GM21619 (cell line): ENCODE measurements at regions not wholly inside any gene's neighbourhood (a gene's known extent, or its start where the extent isn't known, plus 50 kb on each side); places are given as distances from the start of the nearest gene placed in this dataset.
A peak's percentile ranks its signal among the peaks of the same experiment; 100 is the strongest.
"Not testable (repeated sequence)": the region's sequence is repeated elsewhere in the genome, so short reads cannot be mapped to it uniquely, and the experiment has no call there.

Source experiments
- ATAC-seq: cut with Tn5 transposase; IDR thresholded peaks from one replicate; pipeline ENCODE4 v1.9.1; 2021; ENCODE audit not compliant: unreplicated experiment

DNA sequence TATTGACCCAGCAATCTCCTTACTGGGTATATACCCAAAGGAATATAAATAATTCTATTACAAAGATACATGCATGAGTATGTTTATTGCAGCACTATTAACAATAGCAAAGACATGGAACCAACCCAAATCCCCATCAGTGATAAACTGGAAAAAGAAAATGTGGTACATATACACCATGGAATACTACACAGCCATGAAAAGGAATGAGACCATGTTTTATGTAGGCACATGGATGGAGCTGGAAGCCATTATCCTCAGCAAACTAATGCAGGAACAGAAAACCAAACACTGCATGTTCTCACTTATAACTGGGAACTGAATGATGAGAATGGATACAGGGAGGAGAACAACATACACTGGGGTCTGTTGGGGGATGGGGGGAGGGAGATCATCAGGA lies 489.7 kb upstream of the KLF6 start:
- not testable (repeated sequence) for ATAC-seq

DNA sequence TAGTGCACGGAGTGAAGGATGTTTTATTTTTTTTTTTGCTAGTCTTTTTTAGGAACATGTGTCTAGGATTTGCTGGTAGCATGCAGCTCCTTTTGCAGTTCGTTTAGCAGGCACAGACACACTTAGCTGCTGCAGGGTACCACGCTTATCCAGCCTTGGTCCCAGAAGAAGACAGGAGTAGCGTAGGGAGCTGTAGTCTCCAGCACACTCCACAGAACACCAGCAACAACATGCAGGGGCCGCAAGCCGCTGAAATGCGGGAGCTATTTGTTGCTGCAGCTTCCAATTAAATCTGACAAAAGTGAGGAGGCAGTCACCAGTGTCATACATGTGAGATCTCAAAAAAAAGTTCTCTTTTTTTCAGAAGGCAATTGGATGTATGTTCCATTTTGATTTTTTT lies 486.2 kb upstream of the KLF6 start:
- ATAC-seq, result no peak

DNA sequence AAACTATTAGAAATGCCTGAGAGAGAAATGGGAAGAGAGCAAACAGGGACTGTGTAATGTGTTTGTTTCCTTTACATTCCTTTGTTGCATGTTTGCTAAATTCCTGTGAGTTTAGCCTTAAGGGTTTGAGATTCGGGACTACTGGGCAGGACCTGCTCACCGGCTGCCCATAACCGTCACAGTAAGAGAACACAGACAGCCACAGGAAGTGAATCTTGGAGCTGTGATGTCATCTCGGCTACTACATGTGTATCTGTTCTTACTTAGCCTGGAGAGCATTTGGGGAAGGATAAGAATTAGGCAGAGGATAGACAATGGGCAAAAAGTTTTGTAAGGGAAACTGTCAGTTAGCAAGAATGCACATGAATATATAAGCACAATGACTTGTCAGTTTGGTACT lies 485.1 kb upstream of the KLF6 start:
- no peak for ATAC-seq

DNA sequence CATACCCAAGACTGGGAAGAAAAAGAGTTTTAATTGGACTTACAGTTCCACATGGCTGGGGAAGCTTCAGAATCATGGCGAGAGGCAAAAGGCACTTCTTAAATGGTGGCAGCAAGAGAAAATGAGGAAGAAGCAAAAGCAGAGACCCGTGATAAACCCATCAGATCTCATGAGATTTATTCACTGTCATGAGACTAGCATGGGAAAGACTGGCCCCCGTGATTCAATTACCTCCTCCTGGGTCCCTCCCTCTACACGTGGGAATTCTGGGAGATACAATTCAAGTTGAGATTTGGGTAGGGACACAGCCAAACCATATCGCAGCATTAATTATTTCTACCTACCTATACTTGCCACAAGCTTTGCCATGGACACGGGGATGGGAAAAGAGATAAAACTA lies 483.5 kb upstream of the KLF6 start:
- not testable (repeated sequence) for ATAC-seq

DNA sequence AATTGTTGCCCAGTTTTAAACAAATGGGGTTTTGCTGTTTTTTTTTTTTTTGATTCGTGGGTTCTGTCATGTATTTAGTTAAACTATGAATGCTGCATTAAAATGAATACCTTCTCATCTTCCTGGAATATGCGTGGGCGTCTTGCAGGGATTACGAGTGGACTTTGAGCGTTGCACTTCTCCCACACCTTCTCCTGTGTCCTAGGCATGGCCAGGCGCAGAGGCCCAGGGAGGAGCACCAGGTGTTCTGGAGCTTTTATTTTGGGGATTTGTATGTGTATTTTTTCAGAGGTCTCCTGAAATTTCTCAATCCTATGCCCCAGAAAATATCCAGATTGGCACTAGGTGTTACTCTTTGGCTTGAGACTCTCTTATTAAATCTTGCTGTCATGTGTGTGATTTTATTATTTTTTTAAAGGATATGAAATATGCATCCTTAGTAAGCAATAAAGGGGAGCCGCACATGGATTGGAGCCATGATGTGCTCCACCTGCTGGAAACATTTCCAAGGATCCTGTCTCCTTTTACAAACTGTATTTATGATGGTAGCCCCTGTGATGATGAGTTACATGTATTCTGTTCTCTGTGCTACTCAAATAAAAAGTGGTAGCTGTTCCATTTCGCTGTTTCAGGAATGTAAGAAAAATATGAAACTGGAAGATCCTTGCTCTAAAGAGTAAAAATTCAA lies 482.2 kb upstream of the KLF6 start:
- no peak for ATAC-seq

DNA sequence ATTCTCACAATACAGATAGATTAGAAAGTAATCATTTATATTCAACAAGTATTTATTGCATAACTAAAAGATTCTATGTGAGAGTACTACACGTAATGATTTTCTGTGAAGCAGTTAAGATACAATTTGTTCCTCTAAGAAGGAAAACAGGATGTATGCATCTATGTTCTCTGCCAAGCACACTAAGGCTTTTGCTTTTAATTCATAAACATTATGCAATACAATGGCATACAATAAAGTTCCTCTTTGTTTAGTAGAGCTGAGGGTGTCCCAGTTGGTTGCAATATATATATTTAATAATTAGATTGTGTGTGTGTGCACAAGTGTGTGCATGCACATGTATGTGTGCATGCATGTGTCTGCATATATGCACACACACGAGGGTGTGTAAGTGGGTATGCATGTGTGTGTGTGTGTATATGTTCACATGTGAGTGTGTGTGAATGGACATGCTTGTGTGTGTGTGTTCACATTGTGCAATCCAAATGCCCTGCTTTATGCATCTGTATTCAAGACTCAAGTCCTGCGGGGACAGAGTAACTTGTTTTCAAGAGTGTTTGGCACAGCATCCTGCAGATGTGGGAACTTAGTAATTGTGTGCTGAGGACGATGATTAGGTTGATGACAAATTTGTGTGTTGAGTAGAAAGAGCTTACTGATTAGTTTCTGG lies 481.5 kb upstream of the KLF6 start:
- ATAC-seq, result no peak

DNA sequence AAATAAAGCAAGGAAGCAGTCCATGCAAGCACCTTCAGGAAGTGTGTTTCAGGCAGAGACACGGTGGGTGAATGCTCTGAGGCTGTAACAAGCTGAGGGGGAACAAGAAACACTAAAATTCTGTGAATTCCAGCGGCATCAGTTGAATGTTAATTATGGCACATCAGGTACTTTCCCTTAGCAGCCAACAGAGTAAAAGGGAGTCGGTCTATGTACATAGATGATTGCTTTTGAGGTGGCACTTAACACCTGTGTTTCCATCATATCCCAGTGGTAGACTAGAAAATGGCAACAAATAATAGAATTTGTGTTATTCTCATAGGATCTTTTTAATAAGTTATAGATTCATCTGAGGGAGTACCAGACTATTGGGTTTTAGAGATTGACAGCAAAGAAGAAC lies 481.0 kb upstream of the KLF6 start:
- no peak for ATAC-seq

DNA sequence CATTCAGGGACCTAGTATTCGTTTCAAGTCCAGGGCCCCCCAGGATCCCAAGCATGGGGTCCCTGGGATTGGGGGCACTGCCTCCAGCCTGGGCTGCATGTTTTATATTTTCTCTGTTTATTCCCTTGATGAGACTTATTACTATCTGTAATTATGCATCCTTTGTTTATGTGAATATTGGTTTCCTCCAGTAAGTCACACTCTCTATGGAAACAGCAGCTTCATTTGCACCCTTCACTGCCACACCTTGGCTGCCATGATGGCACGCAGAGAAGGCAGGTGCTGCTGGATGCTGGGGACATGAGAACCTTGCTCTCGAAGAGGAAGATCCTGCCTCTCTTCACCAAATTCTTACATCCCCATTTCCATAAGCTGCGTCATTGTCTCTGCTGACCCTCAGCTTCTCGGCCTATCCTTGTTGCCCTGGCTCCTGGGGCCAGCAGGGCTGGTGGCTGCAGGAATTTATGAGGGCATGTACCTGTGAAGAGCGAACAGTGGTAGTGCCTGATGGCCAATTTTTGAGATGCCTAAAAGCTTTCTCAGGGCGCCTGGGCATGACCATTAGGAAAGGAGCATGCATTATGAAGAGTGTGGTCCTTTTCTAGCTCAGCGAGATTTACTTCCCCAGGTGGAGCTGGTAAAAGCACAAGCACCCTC lies 479.3 kb upstream of the KLF6 start:
- ATAC-seq, result no peak

DNA sequence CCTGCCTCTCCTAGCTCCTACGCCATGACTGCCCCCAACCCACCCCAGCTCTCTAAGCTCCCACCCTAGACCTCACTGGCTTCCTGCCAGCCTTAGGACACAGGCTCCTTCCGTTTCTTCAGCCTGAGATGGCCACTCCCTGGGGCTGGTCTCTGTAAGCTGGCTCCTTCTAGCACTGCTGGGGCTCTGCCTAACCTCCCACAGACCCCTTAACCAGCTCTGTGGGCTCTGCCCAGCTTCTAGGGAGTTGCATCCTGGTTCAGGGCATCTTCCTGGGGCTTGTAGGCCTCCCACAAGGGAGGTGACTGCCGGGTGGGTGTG lies 478.6 kb upstream of the KLF6 start:
- no peak for ATAC-seq

DNA sequence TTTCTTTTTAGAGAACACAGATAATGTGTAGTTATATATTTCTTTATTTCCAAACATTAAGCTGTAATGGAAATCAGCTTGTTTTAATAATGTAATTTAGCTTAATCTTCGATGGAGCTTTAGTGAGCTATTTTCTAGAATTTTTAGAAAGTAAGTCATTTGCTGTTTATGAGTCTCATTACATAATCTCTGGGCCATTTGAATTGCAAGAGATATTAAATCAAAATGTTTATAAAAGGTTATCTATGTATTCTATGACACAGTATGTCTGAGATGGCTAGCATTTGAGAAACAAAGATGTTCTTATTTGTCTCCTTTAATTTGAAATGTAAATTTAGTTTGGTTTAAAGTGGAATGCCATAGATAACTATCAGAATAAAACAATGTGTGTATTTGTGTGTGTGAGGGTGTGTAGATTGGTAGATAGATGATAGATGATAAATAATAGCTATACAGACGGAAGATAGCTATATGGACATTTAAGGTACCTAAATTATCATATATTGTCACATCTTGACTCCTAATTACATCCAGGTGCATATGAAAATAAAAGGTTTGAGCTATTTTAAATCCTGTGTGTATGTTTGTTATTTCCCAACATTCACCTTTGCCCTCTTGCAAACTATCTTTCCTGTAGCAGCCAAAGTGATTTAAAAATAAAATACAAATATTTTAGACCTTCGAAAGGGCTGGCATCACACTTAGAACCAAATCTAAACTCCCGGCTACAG lies 478.0 kb upstream of the KLF6 start:
- no peak for ATAC-seq

DNA sequence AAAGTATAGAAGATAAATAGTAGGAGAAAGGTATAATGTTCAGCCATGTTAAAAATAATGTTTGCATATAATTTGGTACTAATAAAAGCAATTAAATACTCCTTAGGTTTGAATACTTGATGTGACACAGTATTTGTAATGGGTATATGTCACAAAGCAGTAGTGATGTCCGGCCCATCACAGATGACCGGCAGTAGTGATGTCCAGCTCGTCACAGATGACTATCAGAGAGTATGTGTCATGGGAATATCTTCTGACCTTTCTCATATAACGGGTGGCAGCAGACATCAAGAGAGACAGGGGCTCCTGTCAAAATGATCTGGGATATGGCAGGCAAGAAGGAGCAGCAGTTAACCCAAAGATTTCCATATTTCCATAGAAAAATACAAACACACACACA lies 477.4 kb upstream of the KLF6 start:
- ATAC-seq, result no peak

DNA sequence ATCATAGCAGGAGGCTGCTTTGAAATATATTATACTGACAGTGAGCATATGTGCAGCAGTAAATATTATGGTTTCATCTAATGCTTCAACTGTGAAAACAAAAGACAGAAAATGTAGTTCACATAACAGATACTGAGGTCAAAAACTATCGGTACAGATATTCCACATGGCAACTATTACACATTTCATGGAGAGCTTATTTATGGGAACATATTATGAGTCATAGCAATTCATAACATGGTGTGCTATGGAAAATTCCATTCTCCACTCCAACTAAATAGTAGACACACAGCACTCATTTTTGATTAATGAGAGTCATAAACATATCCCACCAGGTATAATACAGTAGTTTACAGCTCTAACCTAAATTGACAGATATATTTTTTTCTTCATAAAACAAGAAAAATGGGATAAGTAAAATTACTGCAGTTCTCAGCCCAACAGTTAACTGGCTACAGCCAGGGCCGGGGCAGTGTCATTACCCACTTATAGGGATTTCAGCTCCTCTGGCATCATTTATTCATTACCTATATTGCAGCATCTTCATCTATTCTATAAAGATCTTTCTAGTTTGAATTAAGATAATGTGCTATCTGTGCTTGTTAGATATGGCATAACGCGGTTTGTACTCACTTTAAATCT lies 475.6 kb upstream of the KLF6 start:
- ATAC-seq, result no peak

DNA sequence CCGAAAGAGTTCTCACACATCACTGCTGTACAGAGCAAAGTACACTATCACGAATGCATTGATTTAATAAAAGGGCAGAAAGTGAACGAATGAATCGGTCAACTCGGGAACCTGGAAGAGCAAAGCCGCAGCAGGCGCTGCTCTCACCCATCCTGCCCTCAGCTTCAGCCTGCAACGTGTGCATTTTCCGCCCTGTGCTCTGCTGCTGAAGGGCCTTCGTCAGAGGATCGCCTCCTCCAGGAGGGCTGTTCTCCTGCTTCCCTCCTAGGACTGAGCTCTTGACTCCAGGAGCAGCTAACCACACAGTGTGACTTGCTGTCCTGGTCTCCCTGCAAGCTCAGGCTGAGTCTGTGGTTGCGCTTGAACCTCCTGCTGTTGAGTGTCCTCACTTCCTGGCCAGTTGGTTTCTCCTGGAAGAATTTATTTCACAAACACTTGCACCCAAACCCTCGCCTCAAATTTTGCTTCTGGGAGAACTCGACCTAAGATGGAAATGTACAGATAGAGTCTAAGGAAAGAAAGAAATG lies 473.0 kb upstream of the KLF6 start:
- no peak for ATAC-seq

DNA sequence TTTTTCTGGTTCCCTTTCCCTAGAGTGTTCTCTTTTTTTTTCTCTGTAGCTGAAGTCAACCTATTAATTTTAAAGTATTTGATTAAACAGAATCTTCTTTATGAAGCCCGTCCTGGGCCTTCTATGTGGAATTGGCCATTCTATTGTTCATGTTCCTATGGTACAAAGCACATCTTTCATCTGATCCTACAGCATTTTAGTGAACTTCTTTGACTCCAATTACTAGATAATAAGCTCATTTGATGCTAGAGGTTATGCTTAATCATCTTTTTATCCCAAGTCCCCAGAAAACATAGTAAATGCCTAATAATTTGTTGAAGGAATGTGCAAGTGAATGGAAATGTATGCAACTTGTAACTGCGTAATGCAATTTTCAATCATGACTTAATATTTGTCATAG lies 472.0 kb upstream of the KLF6 start:
- no peak for ATAC-seq

DNA sequence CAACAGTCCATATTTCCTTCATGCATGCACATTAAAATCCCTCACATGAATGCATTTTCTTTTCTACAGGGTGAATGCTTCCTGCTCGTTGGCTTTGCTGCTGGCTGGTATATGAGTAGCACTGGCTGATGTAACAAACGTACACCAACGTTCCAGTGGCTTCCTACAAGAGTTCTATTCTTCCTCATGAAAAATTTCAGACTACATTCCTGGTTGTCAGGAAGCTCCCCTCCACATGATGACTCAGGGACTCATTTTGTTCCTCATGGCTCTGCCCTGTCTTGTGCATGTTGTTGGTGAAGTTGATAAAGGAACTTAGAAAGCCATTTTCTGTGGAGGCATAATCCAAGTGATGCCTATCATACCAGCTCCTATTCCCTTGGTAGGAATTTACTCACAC lies 470.7 kb upstream of the KLF6 start:
- ATAC-seq, result no peak

DNA sequence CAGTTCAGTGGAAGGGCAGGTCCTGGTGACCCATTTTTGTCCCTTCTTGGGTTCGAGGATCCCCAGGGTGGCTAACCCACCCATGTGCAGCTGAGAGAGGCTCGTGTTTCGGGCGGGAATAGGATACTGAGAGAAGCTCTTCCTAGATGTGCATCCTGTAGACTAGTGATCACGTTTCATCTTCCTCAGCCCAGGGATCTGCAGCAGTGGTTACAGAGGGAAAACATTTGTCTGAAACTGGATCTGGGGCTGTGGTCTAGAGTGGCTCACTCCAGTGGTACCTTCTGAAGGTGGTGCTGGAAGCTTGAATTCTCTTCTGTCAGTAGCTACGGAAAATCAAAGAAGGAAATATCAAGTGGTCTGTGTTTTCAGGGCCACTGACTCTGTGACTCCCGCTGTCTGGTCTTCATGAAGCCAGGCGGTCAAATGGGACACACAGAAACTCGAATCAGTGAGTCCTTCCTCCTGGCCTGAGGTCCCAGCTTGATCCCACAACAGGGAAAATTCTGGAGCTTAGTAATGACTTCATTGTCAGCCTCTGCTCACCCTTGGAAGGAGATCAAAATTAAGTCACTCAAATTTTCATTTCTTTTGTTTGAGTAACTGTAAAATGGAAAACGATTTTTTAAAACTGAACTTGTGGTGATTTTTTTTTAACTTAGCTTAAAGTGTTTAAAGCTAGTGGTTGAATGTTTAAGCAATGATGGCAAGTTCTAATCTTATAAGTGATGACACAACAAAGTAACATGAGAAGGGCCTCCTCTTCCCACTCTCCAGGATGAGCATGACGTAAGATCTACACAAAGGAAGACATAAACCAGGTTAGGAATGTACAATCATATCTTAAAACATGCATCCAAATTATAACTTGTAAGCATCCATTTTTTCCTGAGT lies 469.3 kb upstream of the KLF6 start:
- ATAC-seq, result no peak

DNA sequence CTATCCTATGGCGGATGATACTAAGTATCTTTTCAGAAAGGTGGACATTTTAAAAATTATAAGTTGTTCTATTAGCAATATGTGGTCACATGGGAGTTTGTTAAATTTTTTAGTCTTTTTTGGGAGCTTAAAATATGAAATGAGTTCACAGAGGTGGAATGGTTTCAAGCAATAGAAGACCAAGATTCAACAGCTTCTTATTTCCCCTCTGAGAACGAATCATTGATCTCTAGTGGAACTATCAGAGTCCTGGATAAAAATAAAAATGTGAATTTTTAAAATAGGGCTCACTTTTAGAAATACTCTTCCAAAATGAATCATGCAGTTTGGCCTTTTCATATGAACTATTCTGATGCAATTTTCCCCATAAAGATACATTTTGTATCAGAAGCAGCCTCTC lies 467.7 kb upstream of the KLF6 start:
- no peak for ATAC-seq

DNA sequence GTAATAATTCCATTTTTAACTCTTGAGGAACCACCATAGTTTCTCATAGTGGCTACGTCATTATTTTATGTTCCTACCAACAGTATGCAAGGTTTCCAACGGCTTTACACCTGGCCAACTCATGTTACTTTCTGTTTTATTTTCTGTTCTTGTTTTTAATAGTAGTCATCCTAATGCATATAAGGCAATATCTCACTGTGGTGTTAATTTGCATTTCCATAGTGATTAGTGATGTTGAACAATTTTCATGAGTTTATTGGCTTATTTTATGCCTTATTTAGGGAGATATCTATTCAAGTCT lies 465.5 kb upstream of the KLF6 start:
- ATAC-seq, result peak; percentile 73

DNA sequence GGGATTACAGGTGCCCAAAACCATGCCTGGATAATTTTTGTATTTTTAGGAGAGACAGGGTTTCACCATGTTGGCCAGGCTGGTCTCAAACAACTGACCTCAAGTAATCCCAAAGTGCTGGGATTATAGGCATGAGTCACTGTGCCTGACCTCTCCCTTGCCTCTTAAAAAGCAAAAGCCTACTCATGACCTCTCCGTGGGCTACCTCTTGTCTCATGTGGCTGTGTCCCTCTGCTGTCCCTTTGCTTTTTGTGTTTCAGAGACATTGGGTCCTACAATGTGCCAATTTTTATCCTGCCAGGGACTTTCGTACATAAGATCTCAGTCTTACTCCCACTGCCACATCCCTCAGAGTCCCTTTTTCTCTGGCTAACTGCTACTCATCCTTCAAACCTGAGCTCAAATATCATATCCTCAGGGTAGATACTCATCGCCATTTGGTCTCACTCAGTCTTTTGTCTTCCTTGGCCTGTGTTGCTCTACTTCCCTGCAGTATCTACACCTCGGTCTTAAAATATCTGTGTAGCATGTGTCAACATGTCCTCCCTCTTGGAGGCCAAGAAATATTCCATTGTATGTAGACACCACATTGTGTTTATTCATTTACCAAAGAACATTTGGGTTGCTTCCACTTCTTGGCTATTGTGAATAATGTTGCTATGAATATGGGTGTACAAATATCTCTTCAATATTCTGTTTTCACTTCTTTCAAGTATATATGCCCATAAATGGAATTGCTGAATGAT lies 465.0 kb upstream of the KLF6 start:
- ATAC-seq, result no peak

DNA sequence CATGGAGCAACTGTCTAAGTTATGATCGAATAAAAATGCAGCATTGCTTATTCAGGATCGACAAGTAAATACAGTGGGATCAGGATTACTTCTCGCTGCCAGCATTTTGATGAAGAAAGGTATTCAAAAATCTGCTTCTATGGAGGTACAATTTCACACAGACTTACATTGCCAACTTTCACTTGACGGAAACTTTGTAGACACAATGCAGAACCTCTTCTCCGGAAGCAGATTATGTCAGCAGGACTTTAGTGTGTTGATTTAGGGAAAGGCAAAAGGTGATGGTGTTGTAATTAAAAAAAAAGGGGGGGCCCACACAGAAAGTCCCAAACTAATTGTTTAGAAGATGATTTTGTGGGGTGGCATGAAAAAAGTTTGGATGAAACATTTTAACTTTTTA lies 462.4 kb upstream of the KLF6 start:
- ATAC-seq, result no peak
